ENCODE measurements at regions not wholly inside any gene's neighbourhood (a gene's known extent, or its start where the extent isn't known, plus 50 kb on each side); places are given as distances from the start of the nearest gene placed in this dataset.
A peak's percentile ranks its signal among the peaks of the same experiment; 100 is the strongest.

- TF ChIP-seq ARID5B (CRISPR knock-in tag; IDR thresholded peaks at IDR 0.05): peak; percentile 93
- TF ChIP-seq TMF1 (CRISPR knock-in tag; IDR thresholded peaks at IDR 0.05; ENCODE audit: low read depth): no peak
- no peak for TF ChIP-seq ELK4 (CRISPR knock-in tag; IDR thresholded peaks at IDR 0.05; ENCODE audit: borderline replicate concordance)
- no peak for TF ChIP-seq SRF (IDR thresholded peaks at IDR 0.05; ENCODE audit: low read depth, low read length)
- 0 out of 2 replicates have a peak, but pooled peaks have one; percentile 18 for TF ChIP-seq NR2F2 (IDR thresholded peaks at IDR 0.05; ENCODE audit: borderline replicate concordance, low read depth)
- no peak for TF ChIP-seq POLR2A (IDR thresholded peaks at IDR 0.05; ENCODE audit: insufficient read depth in 1 of 2, low read depth in 2 of 2, low read length in 2 of 2)
- TF ChIP-seq ATAD3A (CRISPR knock-in tag; IDR thresholded peaks at IDR 0.05): no peak
- TF ChIP-seq AHDC1 (CRISPR knock-in tag; IDR thresholded peaks at IDR 0.05; ENCODE audit: borderline replicate concordance): peak; percentile 55; the same call in 1 of the 2 replicates
- TF ChIP-seq TCF12 (IDR thresholded peaks at IDR 0.05): no peak
- 0 out of 2 replicates have a peak, but pooled peaks have one; percentile 42 for TF ChIP-seq TCF12 (CRISPR knock-in tag; IDR thresholded peaks at IDR 0.05)
- TF ChIP-seq ZSCAN30 (CRISPR knock-in tag; IDR thresholded peaks at IDR 0.05): no peak
- peak; percentile 96 for TF ChIP-seq RARA (CRISPR knock-in tag; IDR thresholded peaks at IDR 0.05)
- TF ChIP-seq SALL1 (CRISPR knock-in tag; IDR thresholded peaks at IDR 0.05): peak; percentile 59; the same call in 1 of the 2 replicates
- TF ChIP-seq ZNF350 (CRISPR knock-in tag; IDR thresholded peaks at IDR 0.05; ENCODE audit: borderline replicate concordance, low read depth): no peak
- TF ChIP-seq MED1 (CRISPR knock-in tag; IDR thresholded peaks at IDR 0.05): peak; percentile 59
- TF ChIP-seq GMEB1 (CRISPR knock-in tag; IDR thresholded peaks at IDR 0.05; ENCODE audit: borderline replicate concordance): no peak
- TF ChIP-seq IRF1 (CRISPR knock-in tag; IDR thresholded peaks at IDR 0.05; ENCODE audit: low read depth): no peak
- 0 out of 2 replicates have a peak, but pooled peaks have one; percentile 21 for TF ChIP-seq THAP11 (CRISPR knock-in tag; IDR thresholded peaks at IDR 0.05)
Measured at GRCh38 chr6:119442776-119443184, 93.2 kb upstream of the MAN1A1 start (continued).
